DND-41 (cell line): ENCODE measurements at regions not wholly inside any gene's neighbourhood (a gene's known extent, or its start where the extent isn't known, plus 50 kb on each side); places are given as distances from the start of the nearest gene placed in this dataset.

Experiments
- EZH2 ChIP-seq: IDR thresholded peaks from 3 replicates; pipeline ENCODE4 v1.6.1; 2012; ENCODE audit warnings: borderline replicate concordance, low read depth, mild to moderate bottlenecking, moderate library complexity, low read length, inconsistent platforms; ENCODE audit not compliant: severe bottlenecking
- TF ChIP-seq, protein P1 (sequence below): IDR thresholded peaks from 2 replicates; pipeline ENCODE4 v1.5.1; 2012; ENCODE audit warnings: borderline replicate concordance, low read length, moderate library complexity, mild to moderate bottlenecking; ENCODE audit not compliant: poor library complexity, severe bottlenecking; ENCODE audit errors: extremely low read depth

DNA sequence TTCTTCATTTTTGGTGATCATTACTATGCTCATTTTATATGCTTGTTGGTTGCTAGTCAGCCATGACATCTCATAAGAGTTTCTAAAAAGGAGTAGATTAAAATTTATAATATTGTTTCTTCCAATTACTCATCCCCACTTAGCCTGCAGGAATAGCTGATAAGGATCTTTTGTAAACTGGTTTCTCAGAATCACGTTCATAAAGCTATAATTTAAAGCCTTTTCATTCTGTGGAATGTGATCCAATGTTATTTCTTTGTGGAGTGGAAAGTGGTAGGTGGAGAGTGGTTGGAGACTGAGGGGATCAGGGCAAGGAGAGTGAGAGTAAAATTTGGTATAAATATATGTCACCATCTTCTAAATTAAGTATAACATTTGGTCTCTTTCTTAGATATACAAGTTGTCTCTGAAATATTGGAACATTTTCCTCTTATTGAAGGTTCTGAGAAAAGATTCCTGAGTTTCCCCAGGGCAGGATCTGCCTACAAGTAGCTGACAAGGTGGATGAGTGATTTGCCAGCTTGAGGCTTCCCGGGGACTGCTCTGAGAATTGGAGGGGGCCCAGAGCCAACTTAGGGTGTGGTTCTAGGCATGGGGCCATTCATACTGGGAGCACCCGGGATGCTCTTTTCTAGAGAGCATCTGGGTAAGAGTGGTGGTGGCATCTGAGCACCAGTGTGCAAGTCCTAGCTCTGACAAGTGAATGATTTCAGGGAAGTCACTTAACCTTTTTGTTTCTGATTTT is 116.4 kb downstream of the TBX19 start:
- TF ChIP-seq, protein P1, sequence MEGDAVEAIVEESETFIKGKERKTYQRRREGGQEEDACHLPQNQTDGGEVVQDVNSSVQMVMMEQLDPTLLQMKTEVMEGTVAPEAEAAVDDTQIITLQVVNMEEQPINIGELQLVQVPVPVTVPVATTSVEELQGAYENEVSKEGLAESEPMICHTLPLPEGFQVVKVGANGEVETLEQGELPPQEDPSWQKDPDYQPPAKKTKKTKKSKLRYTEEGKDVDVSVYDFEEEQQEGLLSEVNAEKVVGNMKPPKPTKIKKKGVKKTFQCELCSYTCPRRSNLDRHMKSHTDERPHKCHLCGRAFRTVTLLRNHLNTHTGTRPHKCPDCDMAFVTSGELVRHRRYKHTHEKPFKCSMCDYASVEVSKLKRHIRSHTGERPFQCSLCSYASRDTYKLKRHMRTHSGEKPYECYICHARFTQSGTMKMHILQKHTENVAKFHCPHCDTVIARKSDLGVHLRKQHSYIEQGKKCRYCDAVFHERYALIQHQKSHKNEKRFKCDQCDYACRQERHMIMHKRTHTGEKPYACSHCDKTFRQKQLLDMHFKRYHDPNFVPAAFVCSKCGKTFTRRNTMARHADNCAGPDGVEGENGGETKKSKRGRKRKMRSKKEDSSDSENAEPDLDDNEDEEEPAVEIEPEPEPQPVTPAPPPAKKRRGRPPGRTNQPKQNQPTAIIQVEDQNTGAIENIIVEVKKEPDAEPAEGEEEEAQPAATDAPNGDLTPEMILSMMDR: no peak
- no peak for TF ChIP-seq EZH2
